ENCODE measurements at regions not wholly inside any gene's neighbourhood (a gene's known extent, or its start where the extent isn't known, plus 50 kb on each side); places are given as distances from the start of the nearest gene placed in this dataset.
A peak's percentile ranks its signal among the peaks of the same experiment; 100 is the strongest.

GRCh38 chr9:102867488-102867887 lies 127.6 kb upstream of the CYLC2 start:
- ATAC-seq (no peak), DNase-seq (no peak)
- no peaks in the 10 kb centered on the region for H3K36me3 ChIP-seq (ENCODE audit: control insufficient read depth in 2 of 3, insufficient read depth in 3 of 3, low read length in 3 of 3)
- H3K4me3 ChIP-seq (ENCODE audit: low read length): no peak overlapping the region
- Mint-ChIP-seq H3K4me3 (no peak overlapping the region), H3K27me3 (no peaks in the 10 kb centered on the region), H3K36me3 (no peaks in the 10 kb centered on the region), H3K27ac (no peak overlapping the region), H3K9me3 (peaks cover 0 to 11% (median 2%) of the 10 kb centered on the region in 11 donors), H3K4me1 (no peaks in the 10 kb centered on the region)
- no peaks in the 10 kb centered on the region for H3K9me3 ChIP-seq (ENCODE audit: control insufficient read depth in 2 of 3, low read length in 3 of 3)
- no peak overlapping the region for H3K27ac ChIP-seq (ENCODE audit: low read depth, low read length)
- intact Hi-C loops (cut with micrococcal nuclease): loop anchor here in 1 of 2 donors (10.0 kb wide), 1 partner anchor 447 kb away; no protein-coding TSS in a partner anchor
- CTCF ChIA-PET: no interaction called here
- H3K4me1 ChIP-seq (ENCODE audit: control insufficient read depth in 2 of 2, insufficient read depth in 2 of 2, low read length in 2 of 2): no peaks in the 10 kb centered on the region
- POLR2A ChIA-PET: no interaction called here
- no peaks in the 10 kb centered on the region for H3K27me3 ChIP-seq (ENCODE audit: control insufficient read depth in 2 of 2, insufficient read depth in 2 of 2, low read length in 2 of 2)

- Mint-ChIP-seq H3K27ac (no peak overlapping the region), H3K4me3 (no peak overlapping the region), H3K27me3 (no peaks in the 10 kb centered on the region), H3K4me1 (no peaks in the 10 kb centered on the region), H3K36me3 (no peaks in the 10 kb centered on the region), H3K9me3 (peaks cover 0 to 6% (median 2%) of the 10 kb centered on the region in 11 donors)
- Histone ChIP-seq H3K9me3 (ENCODE audit: control insufficient read depth in 2 of 3, low read length in 3 of 3) (no peaks in the 10 kb centered on the region), H3K27me3 (ENCODE audit: control insufficient read depth in 2 of 2, insufficient read depth in 2 of 2, low read length in 2 of 2) (no peaks in the 10 kb centered on the region), H3K36me3 (ENCODE audit: control insufficient read depth in 2 of 3, insufficient read depth in 3 of 3, low read length in 3 of 3) (no peaks in the 10 kb centered on the region), H3K4me1 (ENCODE audit: control insufficient read depth in 2 of 2, insufficient read depth in 2 of 2, low read length in 2 of 2) (no peaks in the 10 kb centered on the region), H3K4me3 (ENCODE audit: low read length) (no peak overlapping the region), H3K27ac (ENCODE audit: low read depth, low read length) (no peak overlapping the region)
- DNase-seq (no peak), ATAC-seq (no peak)
- intact Hi-C loops (cut with micrococcal nuclease): loop anchor here in 1 of 2 donors (10.0 kb wide), 1 partner anchor 452 kb away; no protein-coding TSS in a partner anchor
- CTCF ChIA-PET: no interaction called here
- POLR2A ChIA-PET: no interaction called here
Measured at GRCh38 chr9:102862478-102862877, 132.7 kb upstream of the CYLC2 start.

GRCh38 chr9:102855641-102856040 lies 139.5 kb upstream of the CYLC2 start:
- no peaks in the 10 kb centered on the region for H3K36me3 Mint-ChIP-seq
- H3K9me3 Mint-ChIP-seq: peaks cover 0 to 25% (median 6%) of the 10 kb centered on the region in 11 donors

GRCh38 chr9:102845827-102846371 lies 149.2 kb upstream of the CYLC2 start:
- no peak for DNase-seq
- H3K4me1 ChIP-seq (ENCODE audit: control insufficient read depth in 2 of 2, insufficient read depth in 2 of 2, low read length in 2 of 2): no peaks in the 10 kb centered on the region
- ChIA-PET CTCF (no interaction called here), POLR2A (no interaction called here)
- H3K9me3 ChIP-seq (ENCODE audit: control insufficient read depth in 2 of 3, low read length in 3 of 3): no peaks in the 10 kb centered on the region
- intact Hi-C loops (cut with micrococcal nuclease): loop anchor here in 1 of 2 donors (10.0 kb wide), 1 partner anchor 59 kb away; no protein-coding TSS in a partner anchor
- no peak for ATAC-seq
- no peaks in the 10 kb centered on the region for H3K27me3 Mint-ChIP-seq
- peak overlapping the region in 1 of 9 donors; percentile 28 for H3K27ac Mint-ChIP-seq
- H3K27me3 ChIP-seq (ENCODE audit: control insufficient read depth in 2 of 2, insufficient read depth in 2 of 2, low read length in 2 of 2): no peaks in the 10 kb centered on the region
- no peak overlapping the region for H3K4me3 Mint-ChIP-seq
- no peak overlapping the region for H3K27ac ChIP-seq (ENCODE audit: low read depth, low read length)
- H3K36me3 Mint-ChIP-seq: no peaks in the 10 kb centered on the region
- H3K4me1 Mint-ChIP-seq: no peaks in the 10 kb centered on the region
- peaks cover 0 to 25% (median 10%) of the 10 kb centered on the region in 11 donors for H3K9me3 Mint-ChIP-seq
- H3K4me3 ChIP-seq (ENCODE audit: low read length): no peak overlapping the region
- no peaks in the 10 kb centered on the region for H3K36me3 ChIP-seq (ENCODE audit: control insufficient read depth in 2 of 3, insufficient read depth in 3 of 3, low read length in 3 of 3)

More at GRCh38 chr9:102855641-102856040, 139.5 kb upstream of the CYLC2 start:
- no peak for ATAC-seq
- Mint-ChIP-seq H3K4me3 (no peak overlapping the region), H3K27ac (no peak overlapping the region), H3K27me3 (no peaks in the 10 kb centered on the region), H3K4me1 (no peaks in the 10 kb centered on the region)
- H3K36me3 ChIP-seq (ENCODE audit: control insufficient read depth in 2 of 3, insufficient read depth in 3 of 3, low read length in 3 of 3): no peaks in the 10 kb centered on the region
- intact Hi-C loops (cut with micrococcal nuclease): no loop called here
- H3K4me3 ChIP-seq (ENCODE audit: low read length): no peak overlapping the region
- no peaks in the 10 kb centered on the region for H3K27me3 ChIP-seq (ENCODE audit: control insufficient read depth in 2 of 2, insufficient read depth in 2 of 2, low read length in 2 of 2)
- no peaks in the 10 kb centered on the region for H3K9me3 ChIP-seq (ENCODE audit: control insufficient read depth in 2 of 3, low read length in 3 of 3)
- DNase-seq: no peak
- CTCF ChIA-PET: no interaction called here
- no peak overlapping the region for H3K27ac ChIP-seq (ENCODE audit: low read depth, low read length)
- POLR2A ChIA-PET: no interaction called here
- H3K4me1 ChIP-seq (ENCODE audit: control insufficient read depth in 2 of 2, insufficient read depth in 2 of 2, low read length in 2 of 2): no peaks in the 10 kb centered on the region

- Mint-ChIP-seq H3K36me3 (no peaks in the 10 kb centered on the region), H3K27ac (no peak overlapping the region)
- ATAC-seq: no peak
Measured at GRCh38 chr9:102844716-102845115, 150.4 kb upstream of the CYLC2 start.

GRCh38 chr9:102842423-102842822 lies 152.7 kb upstream of the CYLC2 start:
- H3K36me3 ChIP-seq (ENCODE audit: control insufficient read depth in 2 of 3, insufficient read depth in 3 of 3, low read length in 3 of 3): no peaks in the 10 kb centered on the region
- DNase-seq: no peak
- peaks cover 1 to 16% (median 5%) of the 10 kb centered on the region in 11 donors for H3K9me3 Mint-ChIP-seq
- H3K4me3 ChIP-seq (ENCODE audit: low read length): no peak overlapping the region
- ChIA-PET CTCF (no interaction called here), POLR2A (no interaction called here)
- H3K27ac ChIP-seq (ENCODE audit: low read depth, low read length): no peak overlapping the region
- H3K4me1 Mint-ChIP-seq: no peaks in the 10 kb centered on the region
- H3K9me3 ChIP-seq (ENCODE audit: control insufficient read depth in 2 of 3, low read length in 3 of 3): no peaks in the 10 kb centered on the region
- H3K4me1 ChIP-seq (ENCODE audit: control insufficient read depth in 2 of 2, insufficient read depth in 2 of 2, low read length in 2 of 2): no peaks in the 10 kb centered on the region
- no peak for ATAC-seq
- H3K36me3 Mint-ChIP-seq: no peaks in the 10 kb centered on the region
- intact Hi-C loops (cut with micrococcal nuclease): loop anchor here in 1 of 2 donors (10.0 kb wide), 1 partner anchor 62 kb away; no protein-coding TSS in a partner anchor
- H3K27me3 ChIP-seq (ENCODE audit: control insufficient read depth in 2 of 2, insufficient read depth in 2 of 2, low read length in 2 of 2): no peaks in the 10 kb centered on the region
- no peak overlapping the region for H3K4me3 Mint-ChIP-seq
- no peaks in the 10 kb centered on the region for H3K27me3 Mint-ChIP-seq
- no peak overlapping the region for H3K27ac Mint-ChIP-seq

More at GRCh38 chr9:102844716-102845115, 150.4 kb upstream of the CYLC2 start:
- no peaks in the 10 kb centered on the region for H3K4me1 ChIP-seq (ENCODE audit: control insufficient read depth in 2 of 2, insufficient read depth in 2 of 2, low read length in 2 of 2)
- H3K27me3 Mint-ChIP-seq: no peaks in the 10 kb centered on the region
- no peak for DNase-seq
- no peak overlapping the region for H3K27ac ChIP-seq (ENCODE audit: low read depth, low read length)
- ChIA-PET CTCF (no interaction called here), POLR2A (no interaction called here)
- no peak overlapping the region for H3K4me3 ChIP-seq (ENCODE audit: low read length)
- H3K9me3 Mint-ChIP-seq: peaks cover 0 to 22% (median 9%) of the 10 kb centered on the region in 11 donors
- H3K27me3 ChIP-seq (ENCODE audit: control insufficient read depth in 2 of 2, insufficient read depth in 2 of 2, low read length in 2 of 2): no peaks in the 10 kb centered on the region
- no peak overlapping the region for H3K4me3 Mint-ChIP-seq
- no peaks in the 10 kb centered on the region for H3K4me1 Mint-ChIP-seq
- H3K9me3 ChIP-seq (ENCODE audit: control insufficient read depth in 2 of 3, low read length in 3 of 3): no peaks in the 10 kb centered on the region
- H3K36me3 ChIP-seq (ENCODE audit: control insufficient read depth in 2 of 3, insufficient read depth in 3 of 3, low read length in 3 of 3): no peaks in the 10 kb centered on the region
- intact Hi-C loops (cut with micrococcal nuclease): loop anchor here in 1 of 2 donors (10.0 kb wide), 1 partner anchor 60 kb away; no protein-coding TSS in a partner anchor

- Histone ChIP-seq H3K27me3 (ENCODE audit: control insufficient read depth in 2 of 2, insufficient read depth in 2 of 2, low read length in 2 of 2) (no peaks in the 10 kb centered on the region), H3K27ac (ENCODE audit: low read depth, low read length) (no peak overlapping the region), H3K4me1 (ENCODE audit: control insufficient read depth in 2 of 2, insufficient read depth in 2 of 2, low read length in 2 of 2) (no peaks in the 10 kb centered on the region), H3K9me3 (ENCODE audit: control insufficient read depth in 2 of 3, low read length in 3 of 3) (no peaks in the 10 kb centered on the region), H3K36me3 (ENCODE audit: control insufficient read depth in 2 of 3, insufficient read depth in 3 of 3, low read length in 3 of 3) (no peaks in the 10 kb centered on the region), H3K4me3 (ENCODE audit: low read length) (no peak overlapping the region)
- Mint-ChIP-seq H3K4me1 (no peaks in the 10 kb centered on the region), H3K9me3 (peaks cover 0 to 9% (median 3%) of the 10 kb centered on the region in 11 donors), H3K4me3 (no peak overlapping the region), H3K27ac (no peak overlapping the region), H3K27me3 (no peaks in the 10 kb centered on the region), H3K36me3 (no peaks in the 10 kb centered on the region)
- ChIA-PET POLR2A (no interaction called here), CTCF (no interaction called here)
- intact Hi-C loops (cut with micrococcal nuclease): loop anchor here in 1 of 2 donors (10.0 kb wide), 1 partner anchor 63 kb away; no protein-coding TSS in a partner anchor
- ATAC-seq (no peak), DNase-seq (no peak)
Measured at GRCh38 chr9:102841376-102841775, 153.8 kb upstream of the CYLC2 start.
